ENCODE measurements at regions not wholly inside any gene's neighbourhood (a gene's known extent, or its start where the extent isn't known, plus 50 kb on each side); places are given as distances from the start of the nearest gene placed in this dataset.

DNA sequence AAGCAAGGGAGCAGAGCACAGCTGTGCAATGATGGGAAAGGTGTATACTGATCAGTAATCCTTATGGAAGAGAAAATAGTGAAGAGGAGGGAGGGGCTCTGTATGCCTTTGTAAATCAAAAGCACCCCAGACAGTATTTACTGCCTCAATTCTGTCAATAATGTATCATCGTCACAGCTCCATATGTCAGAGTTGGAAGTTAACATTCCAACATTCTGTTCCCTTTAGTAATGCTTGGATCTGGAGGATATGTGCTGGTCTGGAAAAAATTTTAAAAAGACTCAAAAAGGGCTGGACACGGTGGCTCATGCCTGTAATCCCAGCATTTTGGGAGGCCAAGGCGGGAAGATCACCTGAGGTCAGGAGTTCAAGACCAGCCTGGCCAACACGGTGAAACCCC, 310.4 kb downstream of the ACTL7B start:
- TF ChIP-seq ZNF274 (IDR thresholded peaks at IDR 0.05; ENCODE audit: low read depth, low read length) (no peak), YY1 (IDR thresholded peaks at IDR 0.05; ENCODE audit: insufficient read depth, insufficient read length) (no peak)

Data from NT2/D1 (cell line).